AG10803 (cell line): ENCODE measurements at regions not wholly inside any gene's neighbourhood (a gene's known extent, or its start where the extent isn't known, plus 50 kb on each side); places are given as distances from the start of the nearest gene placed in this dataset.

Source experiments
- DNase-seq: peaks from one replicate; pipeline ENCODE4 v3.0.0; 2010; ENCODE audit warnings: low read depth
- H3K4me3 ChIP-seq: 2 replicates; pipeline ENCODE4 v1.5.1; 2011; ENCODE audit warnings: mild to moderate bottlenecking, low read length, control low read depth
- TF ChIP-seq, protein P1 (sequence below): conservative IDR thresholded peaks from 2 replicates; pipeline ENCODE4 v1.5.1; 2011; ENCODE audit warnings: mild to moderate bottlenecking, low read length, control low read depth, inconsistent platforms

DNA sequence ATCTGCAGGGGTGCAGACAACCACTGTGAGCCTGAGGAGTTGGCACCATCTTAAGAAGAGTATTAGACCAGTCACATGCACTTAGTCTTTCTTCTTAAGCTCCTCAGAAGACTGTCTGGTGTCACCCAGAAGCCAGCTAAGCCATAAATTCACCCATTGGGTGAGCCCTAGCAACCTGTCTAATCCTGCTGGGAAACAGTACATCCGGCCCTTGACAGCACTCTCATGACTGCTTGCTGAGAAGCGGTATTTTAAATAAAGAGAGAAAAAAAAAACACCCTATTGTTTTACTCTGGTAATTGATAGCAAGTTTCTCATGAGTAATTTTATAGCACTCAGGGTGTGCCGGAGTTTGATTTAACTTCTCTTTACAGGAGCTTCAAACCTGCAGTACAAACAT, 134.7 kb downstream of the SOX9 start:
- TF ChIP-seq, protein P1, sequence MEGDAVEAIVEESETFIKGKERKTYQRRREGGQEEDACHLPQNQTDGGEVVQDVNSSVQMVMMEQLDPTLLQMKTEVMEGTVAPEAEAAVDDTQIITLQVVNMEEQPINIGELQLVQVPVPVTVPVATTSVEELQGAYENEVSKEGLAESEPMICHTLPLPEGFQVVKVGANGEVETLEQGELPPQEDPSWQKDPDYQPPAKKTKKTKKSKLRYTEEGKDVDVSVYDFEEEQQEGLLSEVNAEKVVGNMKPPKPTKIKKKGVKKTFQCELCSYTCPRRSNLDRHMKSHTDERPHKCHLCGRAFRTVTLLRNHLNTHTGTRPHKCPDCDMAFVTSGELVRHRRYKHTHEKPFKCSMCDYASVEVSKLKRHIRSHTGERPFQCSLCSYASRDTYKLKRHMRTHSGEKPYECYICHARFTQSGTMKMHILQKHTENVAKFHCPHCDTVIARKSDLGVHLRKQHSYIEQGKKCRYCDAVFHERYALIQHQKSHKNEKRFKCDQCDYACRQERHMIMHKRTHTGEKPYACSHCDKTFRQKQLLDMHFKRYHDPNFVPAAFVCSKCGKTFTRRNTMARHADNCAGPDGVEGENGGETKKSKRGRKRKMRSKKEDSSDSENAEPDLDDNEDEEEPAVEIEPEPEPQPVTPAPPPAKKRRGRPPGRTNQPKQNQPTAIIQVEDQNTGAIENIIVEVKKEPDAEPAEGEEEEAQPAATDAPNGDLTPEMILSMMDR: no peak
- no peak for DNase-seq
- H3K4me3 ChIP-seq: no peak overlapping the region

DNA sequence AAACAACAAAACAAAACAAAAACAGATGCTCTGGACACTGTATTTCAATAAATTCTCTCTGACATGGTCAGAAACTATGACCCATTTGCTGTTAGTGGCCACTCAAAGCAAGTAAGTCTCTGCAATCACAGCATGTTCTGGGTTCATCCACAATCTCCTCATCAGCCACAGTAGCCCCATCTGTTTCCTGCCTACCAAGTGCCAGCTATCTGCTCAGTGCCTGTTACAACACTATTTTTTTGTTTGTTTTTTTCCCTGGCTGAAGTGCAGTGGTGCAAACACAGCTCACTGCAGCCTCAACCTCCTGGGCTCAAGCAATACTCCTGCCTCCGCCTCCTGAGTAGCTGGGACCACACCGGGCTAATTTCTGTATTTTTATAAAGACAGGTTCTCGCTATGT, 137.9 kb downstream of the SOX9 start:
- no peak overlapping the region for H3K4me3 ChIP-seq
- DNase-seq: no peak
- TF ChIP-seq, protein P1: no peak

DNA sequence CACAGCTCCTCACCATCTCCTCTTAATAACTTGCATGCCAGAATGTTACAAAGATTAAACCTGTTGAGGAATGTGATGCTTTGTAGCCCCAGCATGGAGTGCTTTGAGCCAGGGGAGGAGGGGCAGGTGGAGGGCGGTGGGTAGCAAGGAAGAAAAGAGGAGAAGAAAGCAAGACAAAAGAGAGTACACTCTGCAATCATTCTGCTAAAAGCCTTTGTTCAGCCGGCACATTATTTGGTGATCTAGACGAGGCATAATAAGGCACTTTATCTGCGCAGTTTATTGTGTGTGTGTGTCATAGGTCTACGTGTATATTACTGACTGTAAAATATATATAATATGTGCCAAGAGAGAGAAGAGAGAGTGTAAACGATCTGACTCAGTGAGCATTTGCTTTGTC, 139.1 kb downstream of the SOX9 start:
- TF ChIP-seq, protein P1: no peak
- no peak for DNase-seq
- H3K4me3 ChIP-seq: no peak overlapping the region

DNA sequence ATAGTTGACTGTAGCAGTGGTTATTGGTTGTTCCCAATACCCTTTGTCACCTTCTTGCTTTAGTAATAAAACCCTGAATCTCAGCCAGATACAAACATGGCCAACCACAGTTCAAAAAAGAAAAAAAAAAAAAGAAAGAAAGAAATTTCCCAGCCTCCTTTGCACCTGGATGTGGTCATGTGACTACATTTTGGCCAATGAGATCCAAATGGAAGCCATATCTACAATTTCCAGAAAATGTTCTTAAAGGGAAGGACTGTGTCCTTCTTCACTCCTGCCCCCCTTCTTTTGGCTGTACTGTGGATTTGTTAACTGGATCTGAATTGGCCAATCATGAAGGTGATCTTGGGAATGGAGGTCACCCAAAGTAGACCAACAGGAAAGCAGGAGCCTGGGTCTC, 141.9 kb downstream of the SOX9 start:
- H3K4me3 ChIP-seq: no peak overlapping the region
- TF ChIP-seq, protein P1: no peak
- DNase-seq: no peak

DNA sequence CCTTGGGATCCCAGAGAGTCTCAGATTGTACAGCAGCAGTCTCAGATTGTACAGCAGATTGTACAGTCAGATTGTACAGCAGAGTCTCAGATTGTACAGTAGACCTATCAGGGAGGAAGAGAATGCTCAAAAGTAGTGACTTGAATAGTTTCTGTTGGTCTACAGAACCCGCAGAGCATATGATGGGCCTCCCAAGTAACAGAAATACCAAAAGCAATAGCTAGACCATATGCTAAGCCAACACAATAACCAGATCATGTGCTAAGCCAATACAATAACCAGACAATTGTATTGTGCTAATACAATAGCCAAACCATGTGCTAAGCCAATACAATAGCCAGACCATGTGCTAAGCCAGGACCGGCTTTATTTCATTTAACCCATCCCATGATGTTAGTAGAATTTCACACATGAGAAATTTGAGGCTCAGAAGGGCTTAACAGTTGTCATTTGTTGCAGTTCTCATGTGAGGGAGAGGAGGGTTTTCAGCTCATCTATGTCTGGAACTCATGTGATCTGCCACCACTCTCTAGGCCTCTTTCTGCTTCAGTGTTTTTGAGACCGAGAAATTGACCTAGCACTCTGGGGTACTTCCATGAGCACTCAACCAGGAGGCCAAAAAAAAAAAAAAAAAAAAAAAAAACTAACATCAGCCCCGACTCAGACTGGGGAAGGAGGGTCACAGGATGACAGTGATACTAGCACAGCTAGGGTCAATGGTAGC, 144.0 kb downstream of the SOX9 start:
- no peak for DNase-seq
- no peak overlapping the region for H3K4me3 ChIP-seq
- TF ChIP-seq, protein P1: no peak

DNA sequence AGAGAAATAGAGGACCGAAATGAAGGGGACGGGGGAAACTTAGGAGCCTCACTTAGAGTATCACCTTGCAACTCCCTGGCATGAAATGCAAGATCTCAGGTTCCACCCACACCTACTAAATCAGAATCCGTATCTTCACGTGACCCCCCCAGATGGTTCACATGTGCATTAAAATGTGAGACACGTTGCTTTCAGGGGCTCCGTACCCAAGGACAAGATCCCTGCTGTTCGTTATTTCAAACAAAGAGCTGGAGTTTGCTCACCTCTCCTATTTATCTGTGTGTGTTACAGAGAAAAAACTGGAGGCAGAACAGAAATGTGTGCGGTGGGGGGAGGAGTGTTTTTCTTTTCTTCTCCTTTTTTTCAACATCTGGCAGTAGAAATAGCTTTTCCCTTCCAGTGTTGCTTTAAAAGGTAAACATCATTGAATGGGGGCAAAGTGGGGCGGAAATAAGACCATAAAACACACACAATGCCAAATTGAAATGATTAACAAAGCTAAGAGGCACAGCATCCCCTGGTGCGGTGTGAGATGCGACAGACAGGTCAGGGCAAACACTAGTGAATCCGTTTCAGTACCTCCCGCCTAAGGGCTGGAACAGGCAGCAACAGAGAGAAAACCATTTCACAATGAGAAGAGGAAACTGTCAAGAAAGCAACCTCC, 145.4 kb downstream of the SOX9 start:
- DNase-seq: no peak
- TF ChIP-seq, protein P1: no peak
- no peak overlapping the region for H3K4me3 ChIP-seq

DNA sequence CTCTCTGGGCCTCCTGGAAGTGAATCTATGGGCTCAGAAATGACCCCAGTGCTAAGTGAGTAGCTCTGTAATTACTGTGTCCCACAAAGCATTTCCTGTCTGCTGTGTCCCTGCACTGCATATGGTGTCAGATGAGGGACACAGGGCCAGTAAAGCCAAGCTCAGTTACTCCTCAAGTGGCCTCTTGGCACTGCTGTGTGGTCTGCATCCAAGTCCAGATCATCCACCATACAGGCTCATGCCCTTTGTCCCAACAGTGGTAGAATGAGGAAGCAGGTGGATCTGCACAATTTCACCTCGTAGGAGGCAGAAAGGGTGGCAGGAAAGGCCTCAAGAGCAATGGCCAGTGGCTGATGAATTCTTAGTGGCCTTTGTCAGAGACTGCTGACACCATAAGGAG, 146.8 kb downstream of the SOX9 start:
- no peak for DNase-seq
- no peak overlapping the region for H3K4me3 ChIP-seq
- TF ChIP-seq, protein P1: no peak
